DOHH2 (cell line): ENCODE measurements at regions not wholly inside any gene's neighbourhood (a gene's known extent, or its start where the extent isn't known, plus 50 kb on each side); places are given as distances from the start of the nearest gene placed in this dataset.

Source experiments
- CTCF ChIP-seq: fragments of 200-600 bp; sonication (generic); IDR thresholded peaks from one replicate; pipeline ENCODE4 v1.5.1; 2014; ENCODE audit warnings: antibody characterized with exemption, mild to moderate bottlenecking, low read depth, low read length; ENCODE audit not compliant: poor library complexity, severe bottlenecking
- EZH2phosphoT487 ChIP-seq: fragments of 200-600 bp; sonication (generic); IDR thresholded peaks from 2 replicates; pipeline ENCODE4 v1.6.1; 2017; ENCODE audit warnings: borderline replicate concordance, mild to moderate bottlenecking, antibody characterized with exemption, low read length, moderate library complexity, mixed read lengths

DNA sequence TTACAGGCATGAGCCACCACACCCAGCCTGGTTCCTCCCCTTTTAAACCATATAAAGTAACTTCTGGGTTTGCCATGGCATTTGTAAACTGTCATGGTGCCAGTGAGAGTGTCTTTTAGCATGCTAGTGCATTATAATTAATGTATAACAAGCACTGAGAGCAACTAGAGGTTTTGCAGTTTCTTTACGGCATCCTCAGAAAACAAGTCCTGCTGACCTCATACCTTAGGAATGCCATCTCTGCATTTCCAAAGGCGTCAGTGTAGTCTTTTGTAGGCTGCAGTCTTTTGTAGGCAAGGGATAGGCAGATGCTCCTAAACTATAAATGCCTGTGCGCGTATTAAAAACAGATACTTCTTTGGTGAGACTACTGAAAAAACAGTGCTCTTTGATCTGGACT is 75.0 kb upstream of the EZR start:
- TF ChIP-seq EZH2phosphoT487 (no peak), CTCF (no peak)
